Mucosa of gallbladder (tissue), 1 donor: ENCODE measurements at regions not wholly inside any gene's neighbourhood (a gene's known extent, or its start where the extent isn't known, plus 50 kb on each side); places are given as distances from the start of the nearest gene placed in this dataset.
A peak's percentile ranks its signal among the peaks of the same experiment; 100 is the strongest.
"Not testable (repeated sequence)": the region's sequence is repeated elsewhere in the genome, so short reads cannot be mapped to it uniquely, and the experiment has no call there.

ENCODE experiments used
- DNase-seq: peaks from one replicate; pipeline ENCODE4 v3.0.0-alpha.2; 2020; ENCODE audit warnings: low spot score
- donor health status: DM: no; HTN: no; CAD: no.

DNA sequence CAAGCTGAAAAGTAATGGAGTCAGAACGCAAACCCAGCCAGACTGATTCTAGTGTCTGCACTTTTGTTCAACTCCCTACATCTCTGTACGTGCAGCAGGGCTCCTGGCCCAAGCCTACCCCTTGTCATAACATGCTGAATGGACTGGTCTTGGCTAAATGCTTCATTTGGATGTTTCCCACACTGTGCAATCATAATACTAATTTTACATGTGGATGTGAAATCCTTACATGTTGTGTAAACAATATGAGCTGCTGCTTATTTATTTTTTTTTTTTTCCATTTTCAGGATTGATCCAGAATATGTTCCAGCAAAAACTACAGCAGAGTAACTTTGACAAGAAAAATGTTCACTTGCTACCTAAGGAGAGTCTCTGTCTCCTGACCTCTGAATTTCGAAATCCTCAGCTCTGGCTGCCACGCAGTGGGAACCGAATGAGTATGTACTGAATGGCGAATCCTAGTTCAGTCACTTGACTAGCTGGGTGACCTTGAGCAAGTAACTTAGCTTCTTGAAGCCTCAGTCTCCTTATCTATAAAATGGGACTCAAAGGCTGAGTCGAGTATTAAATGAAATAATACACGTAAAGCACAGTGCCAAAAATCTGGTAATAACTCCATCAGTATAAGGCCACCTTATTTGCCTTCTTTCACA lies 133.4 kb downstream of the EHF start:
- no peak for DNase-seq

DNA sequence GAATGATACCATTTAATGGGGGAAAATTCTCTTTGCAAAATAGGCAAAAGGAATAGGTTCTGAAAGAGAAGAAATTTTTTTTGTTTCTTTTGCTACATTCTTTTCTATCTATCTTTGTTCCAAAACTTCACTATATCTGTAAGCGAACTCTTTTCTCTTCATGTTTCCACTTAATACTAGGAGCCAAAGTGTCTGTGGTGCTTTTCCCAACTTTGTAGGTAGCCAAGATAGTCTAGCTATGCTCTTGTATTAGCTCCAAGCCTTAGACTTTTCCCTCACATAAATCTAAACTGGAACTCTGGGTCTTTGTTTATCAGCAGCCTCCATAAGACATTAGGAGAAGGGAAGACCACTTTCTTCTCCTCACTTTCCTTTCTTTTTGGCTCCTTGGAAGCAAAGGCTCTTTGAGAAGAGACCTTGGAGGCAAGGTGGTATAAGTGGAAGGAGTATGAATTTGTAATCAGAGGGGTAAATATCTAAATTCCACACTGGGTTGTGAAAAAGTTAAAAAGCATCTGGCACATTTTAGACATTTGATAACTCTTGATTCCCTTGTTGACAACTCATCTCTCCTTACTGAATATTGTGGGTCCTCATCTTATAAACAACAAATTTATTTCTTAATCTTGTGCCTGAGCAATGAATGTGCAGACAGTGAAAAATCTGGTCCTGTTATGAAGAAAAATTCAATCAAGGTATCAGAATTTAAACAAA lies 130.0 kb downstream of the EHF start:
- no peak for DNase-seq

DNA sequence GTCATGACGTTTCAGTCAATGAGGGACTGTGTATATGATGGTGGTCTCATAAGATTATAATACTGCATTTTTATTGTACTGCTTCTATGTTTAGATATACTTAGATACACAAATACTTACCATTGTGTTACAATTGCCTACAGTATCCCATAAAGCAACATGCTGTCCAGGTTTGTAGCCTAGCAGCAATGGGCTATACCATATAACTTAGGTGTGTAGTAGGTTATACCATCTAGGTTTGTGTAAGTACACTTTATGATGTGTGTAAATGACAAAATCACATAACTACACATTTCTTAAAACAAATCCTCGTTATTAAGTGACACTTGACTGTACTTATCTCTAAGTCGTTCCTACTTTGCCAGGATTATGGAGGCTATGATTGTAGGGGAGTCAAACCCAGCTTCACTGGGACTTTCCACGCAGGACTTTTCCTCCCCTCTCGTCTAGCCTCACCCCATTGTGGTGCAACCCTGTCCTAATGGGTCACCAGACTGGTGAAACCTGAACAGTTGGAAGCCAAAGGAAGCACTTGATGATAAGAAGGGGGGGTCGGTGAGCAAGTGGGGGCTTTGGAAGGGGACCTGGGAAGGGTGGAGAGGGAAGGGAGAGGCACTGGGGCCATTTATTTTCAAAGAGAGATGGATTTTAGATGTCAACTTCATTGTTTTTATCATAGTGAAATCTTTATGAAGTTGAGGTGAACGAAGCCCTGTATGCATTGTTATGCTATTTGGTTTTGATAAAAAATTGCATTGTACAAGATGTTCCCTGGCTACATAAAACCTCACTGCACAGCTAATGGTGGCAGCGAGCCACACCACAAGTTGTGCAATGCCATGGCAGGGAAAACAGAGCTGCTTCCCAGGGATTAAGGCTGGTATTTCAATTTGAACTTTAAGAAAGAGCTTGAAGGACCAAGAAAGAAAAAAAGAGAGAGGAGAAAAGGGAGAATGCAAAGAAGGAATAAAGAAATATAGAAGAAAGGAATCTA lies 129.1 kb downstream of the EHF start:
- DNase-seq: peak; percentile 63

GRCh38 chr11:34748036-34748435 lies 127.1 kb downstream of the EHF start:
- DNase-seq: no peak

- no peak for DNase-seq
Measured at GRCh38 chr11:34747251-34747650, 126.4 kb downstream of the EHF start.

DNA sequence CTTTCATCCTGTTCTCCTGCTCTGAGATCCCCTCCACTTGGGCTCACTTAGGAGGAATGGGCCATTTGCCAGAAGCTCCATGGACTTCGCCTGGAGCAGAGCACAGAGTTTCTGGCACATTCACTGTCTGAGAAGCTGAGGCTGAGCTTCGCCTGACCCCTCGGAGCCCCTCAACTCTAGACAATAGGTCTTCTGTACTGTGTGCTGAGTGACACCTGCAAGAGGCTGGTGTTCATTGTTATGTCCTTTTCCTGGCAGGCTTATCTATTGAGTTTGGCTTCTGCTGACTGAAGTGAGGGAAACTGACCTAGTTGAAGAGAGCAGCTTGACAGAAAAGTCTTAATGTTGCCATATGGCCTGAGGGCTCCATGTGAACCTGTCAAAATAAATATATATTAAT lies 124.3 kb downstream of the EHF start:
- DNase-seq: peak; percentile 33

- no peak for DNase-seq
Measured at GRCh38 chr11:34744511-34744910, 123.6 kb downstream of the EHF start.

GRCh38 chr11:34738237-34738636 lies 117.3 kb downstream of the EHF start:
- no peak for DNase-seq

- no peak for DNase-seq
Measured at GRCh38 chr11:34732831-34733230, 111.9 kb downstream of the EHF start.

- DNase-seq: no peak
Measured at GRCh38 chr11:34731603-34732002, 110.7 kb downstream of the EHF start.

DNA sequence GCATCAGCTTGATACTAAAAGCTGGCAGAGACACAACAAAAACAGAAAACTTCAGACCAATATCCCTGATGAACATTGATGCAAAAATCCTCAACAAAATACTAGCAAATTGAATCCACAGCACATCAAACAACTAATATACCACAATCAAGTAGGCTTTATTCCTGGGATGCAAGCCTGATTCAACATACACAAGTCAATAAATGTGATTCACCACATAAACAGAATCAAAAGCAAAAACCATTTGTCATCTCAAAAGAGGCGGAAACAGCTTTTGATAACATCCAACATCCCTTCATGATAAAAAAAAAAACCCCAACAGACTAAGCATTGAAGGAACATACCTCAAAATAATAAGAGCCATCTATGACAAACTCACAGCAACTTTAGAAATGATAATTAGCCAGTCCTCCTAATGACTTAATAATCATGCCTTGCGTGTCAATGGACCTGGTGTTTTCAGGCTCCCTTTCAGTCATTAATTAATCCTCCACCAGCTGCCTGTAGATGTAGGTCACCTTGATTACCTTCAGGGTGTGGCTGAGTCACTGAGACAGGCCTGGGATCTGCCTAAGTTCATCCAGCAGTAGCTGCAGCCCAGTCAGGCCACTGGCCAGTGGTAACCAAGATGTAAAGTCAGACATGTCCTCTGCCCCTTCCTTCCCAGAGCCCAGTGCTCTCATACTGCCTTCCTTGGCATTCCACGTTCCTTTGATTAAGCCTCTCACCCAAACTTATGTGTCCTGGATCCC lies 109.8 kb downstream of the EHF start:
- peak; percentile 48 for DNase-seq

DNA sequence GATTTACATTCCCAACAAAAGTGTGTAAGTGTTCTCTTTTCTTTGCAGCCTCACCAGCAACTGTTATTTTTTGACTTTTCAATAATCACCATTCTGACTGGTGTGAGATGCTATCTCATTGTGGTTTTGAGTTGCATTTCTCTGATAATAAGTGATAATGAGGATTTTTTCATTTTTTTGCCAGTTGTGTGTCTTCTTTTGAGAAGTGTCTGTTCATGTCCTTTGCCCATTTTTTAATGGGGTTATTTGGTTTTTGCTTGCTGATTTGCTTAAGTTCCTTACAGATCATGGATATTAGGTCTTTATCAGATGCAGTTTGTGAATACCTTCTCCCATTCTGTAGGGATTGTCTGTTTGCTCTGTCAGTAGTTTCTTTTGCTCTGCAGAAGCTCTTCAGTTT lies 107.7 kb downstream of the EHF start:
- no peak for DNase-seq

GRCh38 chr11:34727228-34727737 lies 106.4 kb downstream of the EHF start:
- DNase-seq: no peak

GRCh38 chr11:34724973-34725372 lies 104.1 kb downstream of the EHF start:
- DNase-seq: no peak

DNA sequence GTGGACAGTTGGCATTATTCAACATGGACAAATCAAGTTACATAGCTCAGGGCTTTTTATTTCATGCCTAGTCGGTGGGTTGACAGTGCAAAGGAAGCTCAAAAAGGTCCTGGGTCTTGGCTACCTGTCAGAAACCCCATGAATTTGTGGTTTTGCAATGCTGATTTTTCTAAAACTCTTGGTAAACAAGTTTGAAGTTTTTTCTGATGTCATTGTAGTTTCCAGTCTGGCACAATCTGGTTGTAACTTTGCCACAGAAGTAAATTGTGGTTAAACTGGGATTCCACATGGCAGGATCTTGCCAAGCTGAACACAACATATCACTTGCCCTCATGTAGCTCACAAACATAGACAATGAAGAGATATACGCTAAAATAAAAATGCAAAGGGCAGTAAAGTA lies 100.8 kb downstream of the EHF start:
- no peak for DNase-seq

DNA sequence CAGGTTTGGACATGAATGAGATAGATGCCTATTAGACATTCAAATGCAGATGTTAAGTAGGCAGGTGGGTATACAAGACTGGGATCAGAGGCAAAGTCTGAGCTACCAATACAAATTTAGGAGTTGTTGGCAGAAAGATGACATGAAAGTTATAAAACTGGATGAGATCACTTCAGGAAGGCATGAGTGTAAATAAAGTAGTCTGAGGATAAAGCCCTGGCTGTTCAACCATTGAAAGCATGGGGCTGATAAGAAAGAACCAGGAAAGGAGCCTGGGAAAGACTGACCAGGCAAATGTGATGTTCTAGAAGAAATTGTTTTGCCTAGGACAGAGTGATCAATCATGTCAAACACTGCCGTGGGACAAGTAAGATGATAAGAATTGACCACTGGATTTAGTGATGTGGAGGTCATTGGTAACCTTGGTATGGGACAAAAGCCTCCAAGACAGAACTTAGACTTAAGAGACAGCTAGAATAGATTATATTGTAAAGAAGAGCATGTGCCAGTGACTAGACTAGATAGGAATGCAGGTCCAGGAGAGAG lies 98.5 kb downstream of the EHF start:
- DNase-seq: no peak

DNA sequence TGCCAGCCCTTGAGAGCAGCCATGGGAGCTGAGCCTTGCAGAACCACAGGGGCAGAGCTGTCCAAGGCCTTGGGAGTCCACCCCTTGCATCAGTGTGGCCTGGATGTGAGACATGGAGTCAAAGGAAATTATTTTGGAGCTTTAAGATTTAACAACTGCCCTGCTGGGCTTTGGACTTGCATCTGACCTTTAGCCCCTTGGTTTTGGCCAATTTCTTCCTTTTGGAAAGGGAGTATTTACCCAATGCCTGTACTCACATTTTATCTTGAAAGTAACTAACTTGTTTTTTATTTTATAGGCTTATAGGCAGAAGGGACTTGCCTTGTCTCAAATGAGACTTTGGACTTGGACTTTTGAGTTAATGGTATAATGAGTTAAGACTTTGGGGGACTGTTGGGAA lies 92.7 kb downstream of the EHF start:
- DNase-seq: not testable (repeated sequence)
